HG03457 (cell line): ENCODE measurements at regions not wholly inside any gene's neighbourhood (a gene's known extent, or its start where the extent isn't known, plus 50 kb on each side); places are given as distances from the start of the nearest gene placed in this dataset.

Source experiments
- ATAC-seq: cut with Tn5 transposase; IDR thresholded peaks from one replicate; pipeline ENCODE4 v1.9.1; 2021; ENCODE audit warnings: moderate number of reproducible peaks; ENCODE audit not compliant: unreplicated experiment

- no peak for ATAC-seq
Observed at GRCh38 chr4:173713026-173713425, 183.0 kb upstream of the HAND2 start.

GRCh38 chr4:173707658-173708419 lies 177.8 kb upstream of the HAND2 start:
- ATAC-seq, result no peak

GRCh38 chr4:173704201-173704600 lies 174.2 kb upstream of the HAND2 start:
- ATAC-seq, result no peak

- no peak for ATAC-seq
Observed at GRCh38 chr4:173703021-173703420, 173.0 kb upstream of the HAND2 start.

- ATAC-seq, result no peak
Observed at GRCh38 chr4:173700650-173701049, 170.6 kb upstream of the HAND2 start.

DNA sequence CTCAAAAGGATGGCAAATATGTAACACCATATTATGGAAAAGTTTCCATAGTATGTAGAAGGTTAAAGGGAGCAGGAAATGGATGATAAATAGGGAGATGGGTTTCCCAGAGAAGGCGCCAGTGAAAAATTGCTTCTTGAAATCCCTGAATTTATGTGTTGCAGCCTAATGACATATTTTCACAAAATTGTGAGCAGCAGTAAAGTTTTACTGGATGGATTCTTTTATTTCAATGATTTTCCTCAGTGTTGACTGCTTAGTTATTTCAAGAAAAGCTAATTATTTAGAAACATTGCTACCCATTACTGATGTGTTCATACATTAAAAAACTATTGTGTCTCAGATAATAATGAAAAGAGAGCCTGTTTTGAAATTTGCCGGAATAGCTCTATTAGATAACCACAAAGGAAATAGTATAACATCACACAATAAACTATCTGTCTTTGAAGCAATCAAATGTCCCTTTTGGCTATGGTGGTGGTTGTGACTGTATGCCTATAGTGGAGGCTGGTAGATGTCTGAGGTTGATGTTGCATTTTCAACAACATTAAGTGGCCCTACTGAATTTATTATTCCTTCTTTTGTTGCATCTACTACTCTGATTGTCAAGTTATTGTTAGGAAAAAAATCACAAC lies 169.9 kb upstream of the HAND2 start:
- ATAC-seq, result no peak

GRCh38 chr4:173698557-173699262 lies 168.7 kb upstream of the HAND2 start:
- ATAC-seq, result no peak

DNA sequence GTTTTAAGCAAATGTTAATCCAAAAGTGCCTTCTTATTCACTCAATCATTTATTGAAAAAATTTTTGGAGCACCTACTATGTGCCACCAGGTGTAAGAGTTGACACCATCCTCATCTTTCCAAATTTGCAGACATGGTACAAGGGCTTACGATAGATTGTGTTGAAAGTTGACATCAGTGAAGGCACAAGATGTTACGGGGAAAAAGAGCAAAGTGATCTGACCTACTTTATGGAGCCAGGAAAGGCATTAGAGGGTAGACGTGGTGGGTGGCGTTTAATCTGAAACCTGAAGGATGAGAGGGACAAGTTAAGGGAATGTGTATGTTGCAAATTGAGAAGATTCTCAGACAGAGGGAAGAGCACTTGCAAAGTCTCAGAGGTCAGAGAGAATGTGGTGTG lies 167.8 kb upstream of the HAND2 start:
- no peak for ATAC-seq

DNA sequence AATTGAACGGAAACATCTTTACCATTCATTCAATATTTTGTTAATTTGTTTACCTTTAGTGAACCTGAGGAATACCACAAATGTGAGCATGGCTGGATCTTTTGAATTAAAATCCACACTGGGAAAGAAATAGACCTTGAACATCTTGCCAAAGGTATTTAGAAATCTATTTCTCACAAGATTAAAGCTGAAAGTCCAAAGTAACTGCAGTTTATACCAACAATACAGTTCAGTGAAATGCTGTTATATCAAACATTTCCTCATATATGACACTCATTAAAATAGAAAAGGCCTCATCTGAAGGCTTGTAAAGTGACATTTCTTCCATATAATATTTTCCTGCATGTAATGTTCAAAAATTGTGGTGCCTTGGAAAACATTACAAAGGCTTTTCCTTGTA lies 166.5 kb upstream of the HAND2 start:
- no peak for ATAC-seq

- ATAC-seq, result no peak
Observed at GRCh38 chr4:173696011-173696410, 166.0 kb upstream of the HAND2 start.

DNA sequence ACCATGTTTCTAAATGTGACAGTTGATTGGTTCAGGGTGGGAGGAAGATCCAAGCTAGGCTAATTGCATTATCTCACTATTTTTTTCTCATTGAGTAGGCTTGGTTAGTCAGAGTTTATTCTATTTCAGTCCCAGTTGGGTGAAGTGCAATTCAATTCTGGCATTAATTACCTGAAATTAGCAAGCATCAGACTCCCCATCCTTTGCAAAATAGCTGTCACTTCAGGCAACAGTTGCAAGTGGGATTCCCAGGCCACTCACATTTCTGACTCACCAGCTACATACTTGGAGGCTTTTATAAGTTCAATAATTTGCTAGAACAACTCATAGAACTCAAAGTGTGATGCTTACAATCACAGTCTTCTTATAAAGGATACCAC lies 155.8 kb upstream of the HAND2 start:
- ATAC-seq, result no peak

- no peak for ATAC-seq
Observed at GRCh38 chr4:173685165-173685830, 155.3 kb upstream of the HAND2 start.

GRCh38 chr4:173684223-173684622 lies 154.2 kb upstream of the HAND2 start:
- no peak for ATAC-seq

DNA sequence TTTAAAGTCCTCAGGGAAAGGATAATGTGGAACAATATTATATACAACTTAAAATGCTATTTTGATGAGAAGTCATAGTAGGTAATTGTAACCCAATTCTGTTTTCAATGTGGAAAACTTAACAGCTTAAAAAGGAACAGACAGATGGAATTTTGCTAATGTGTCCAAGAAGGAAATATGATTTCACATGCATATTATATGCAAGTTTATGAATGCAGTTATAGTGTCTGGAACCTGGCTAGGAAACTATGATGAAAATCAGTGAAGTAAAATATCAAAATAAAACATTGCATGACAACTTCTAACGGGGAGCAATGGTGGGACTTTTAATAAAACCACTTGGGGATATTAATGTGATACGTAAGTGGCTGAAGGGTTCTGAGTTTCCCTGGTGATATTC lies 152.6 kb upstream of the HAND2 start:
- no peak for ATAC-seq

- no peak for ATAC-seq
Observed at GRCh38 chr4:173680278-173680677, 150.2 kb upstream of the HAND2 start.

GRCh38 chr4:173675446-173675845 lies 145.4 kb upstream of the HAND2 start:
- no peak for ATAC-seq

DNA sequence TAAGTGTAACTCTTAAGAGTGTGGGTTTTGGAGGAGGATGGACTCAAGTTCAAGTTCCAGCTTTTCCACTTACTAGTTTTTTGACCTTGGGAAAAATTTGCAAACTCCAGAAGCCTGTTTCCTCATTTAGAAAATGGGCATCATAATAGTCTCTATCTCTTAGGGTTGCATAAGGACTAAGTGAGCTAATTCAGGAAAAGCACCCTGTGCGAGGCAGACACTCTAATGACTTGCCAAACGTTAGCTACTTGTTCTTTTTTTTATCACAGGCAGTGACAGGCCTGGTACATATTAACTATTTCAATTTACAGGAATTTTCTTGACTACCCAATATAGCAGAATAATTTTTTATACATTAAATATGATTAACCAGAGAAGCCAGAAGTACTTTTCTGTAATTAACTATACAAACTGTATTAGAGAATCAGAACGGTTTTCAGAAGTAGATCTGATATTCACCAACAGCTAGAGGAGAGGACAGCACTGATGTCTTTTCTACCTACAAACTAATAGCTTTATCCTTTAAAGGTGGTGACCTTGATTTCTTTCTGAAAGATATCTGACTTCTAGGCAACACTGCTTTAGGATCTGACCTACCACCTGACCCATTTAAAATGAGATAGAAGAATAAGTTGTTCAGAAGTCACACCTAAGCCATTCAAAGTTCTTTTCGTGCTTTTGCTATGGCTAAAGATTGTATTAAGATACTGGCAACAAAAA lies 139.6 kb upstream of the HAND2 start:
- no peak for ATAC-seq

GRCh38 chr4:173661001-173661400 lies 131.0 kb upstream of the HAND2 start:
- ATAC-seq, result no peak

DNA sequence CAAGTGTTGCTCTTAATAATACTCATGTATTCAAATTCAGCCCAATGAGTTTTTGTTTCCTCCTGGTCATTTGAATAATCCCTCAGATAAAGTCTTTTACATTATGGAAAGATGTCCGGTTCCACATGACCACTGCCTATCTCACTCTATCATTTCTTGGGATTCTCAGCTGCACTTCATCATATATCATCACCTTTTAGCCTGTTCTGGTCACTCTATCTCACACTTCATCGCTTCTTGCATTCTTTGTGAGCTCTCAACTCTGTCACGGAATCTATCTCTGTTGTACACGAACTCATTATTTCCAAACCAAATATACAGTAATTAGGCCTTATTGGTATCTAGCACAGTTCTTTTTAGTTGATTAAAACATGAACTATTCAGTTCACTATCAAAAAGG lies 126.9 kb upstream of the HAND2 start:
- no peak for ATAC-seq

GRCh38 chr4:173652283-173652931 lies 122.4 kb upstream of the HAND2 start:
- ATAC-seq, result no peak
